Hindlimb muscle (tissue), 1 donor: ENCODE measurements at regions not wholly inside any gene's neighbourhood (a gene's known extent, or its start where the extent isn't known, plus 50 kb on each side); places are given as distances from the start of the nearest gene placed in this dataset.
A peak's percentile ranks its signal among the peaks of the same experiment; 100 is the strongest.
"Not testable (repeated sequence)": the region's sequence is repeated elsewhere in the genome, so short reads cannot be mapped to it uniquely, and the experiment has no call there.

Experiments
- DNase-seq: peaks from one replicate; pipeline ENCODE4 v3.0.0-alpha.2; 2013

DNA sequence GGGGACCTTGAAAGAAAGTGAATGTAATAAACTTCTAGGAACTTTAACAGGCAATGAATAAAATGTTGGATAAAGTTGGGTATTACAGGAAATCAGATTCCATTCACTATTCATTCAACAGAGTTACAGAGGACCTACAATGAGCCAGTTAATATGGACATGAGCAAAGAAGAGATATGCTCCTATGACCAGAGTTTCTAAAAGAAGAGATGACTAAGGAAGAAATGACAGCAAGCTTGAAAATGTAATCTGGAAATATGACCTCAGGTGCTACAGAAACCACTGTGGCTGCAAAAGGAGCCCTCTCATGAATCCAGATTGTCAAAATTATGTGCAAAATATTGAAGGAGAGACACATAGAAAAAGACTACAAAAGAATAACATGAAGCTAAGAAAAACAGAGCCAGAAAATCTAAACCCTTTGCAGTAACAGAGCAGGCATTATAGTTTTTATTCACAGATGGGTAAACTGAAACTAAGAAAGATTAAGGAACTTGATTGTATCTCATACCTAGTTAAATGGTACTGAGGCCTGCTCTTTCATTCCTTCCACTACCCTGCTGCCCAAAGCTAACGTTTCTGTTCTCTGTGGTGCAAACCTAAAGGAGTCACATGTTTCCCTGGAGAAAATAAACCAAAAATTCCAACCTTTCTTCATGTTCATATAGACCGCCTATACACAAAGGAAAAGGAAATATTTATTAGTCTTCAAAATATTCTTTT, 378.3 kb downstream of the GBA3 start:
- DNase-seq, result no peak

DNA sequence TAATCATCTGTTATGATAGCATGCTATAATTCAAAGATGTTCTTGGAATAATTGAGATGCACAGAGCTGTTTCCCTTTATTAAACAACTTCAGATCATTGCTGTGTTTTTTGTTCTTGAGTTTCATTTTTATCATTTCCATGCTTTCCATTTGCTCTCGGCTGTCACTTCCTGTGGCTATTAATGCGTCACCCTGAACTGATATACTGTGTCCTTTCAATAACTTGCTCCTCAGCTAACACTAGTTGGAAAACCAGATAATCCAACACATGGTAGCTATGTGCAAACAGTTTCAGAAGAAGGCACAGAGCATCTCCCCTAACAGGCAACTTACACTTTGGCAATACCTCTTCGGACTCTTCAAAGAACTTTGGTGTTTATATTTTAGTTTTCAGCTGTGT, 376.0 kb downstream of the GBA3 start:
- no peak for DNase-seq

DNA sequence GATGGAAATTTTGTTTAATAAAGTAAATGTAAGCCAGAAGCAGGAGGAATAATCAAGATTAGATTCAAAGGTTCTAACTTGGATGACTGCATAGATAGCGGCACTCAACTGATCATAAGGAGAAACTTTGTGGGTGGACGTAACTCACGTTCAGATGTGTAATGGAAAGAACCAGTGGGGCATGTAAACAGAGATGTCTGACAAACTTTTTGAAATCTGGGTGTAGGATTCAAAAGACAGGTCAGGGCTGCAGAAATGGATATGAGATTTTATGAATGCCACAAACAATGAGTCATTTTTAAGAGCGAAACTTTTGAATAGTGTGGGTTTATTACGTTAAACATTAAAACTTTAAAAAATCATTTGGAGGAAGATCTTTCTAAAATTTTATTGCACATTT, 375.6 kb downstream of the GBA3 start:
- no peak for DNase-seq

DNA sequence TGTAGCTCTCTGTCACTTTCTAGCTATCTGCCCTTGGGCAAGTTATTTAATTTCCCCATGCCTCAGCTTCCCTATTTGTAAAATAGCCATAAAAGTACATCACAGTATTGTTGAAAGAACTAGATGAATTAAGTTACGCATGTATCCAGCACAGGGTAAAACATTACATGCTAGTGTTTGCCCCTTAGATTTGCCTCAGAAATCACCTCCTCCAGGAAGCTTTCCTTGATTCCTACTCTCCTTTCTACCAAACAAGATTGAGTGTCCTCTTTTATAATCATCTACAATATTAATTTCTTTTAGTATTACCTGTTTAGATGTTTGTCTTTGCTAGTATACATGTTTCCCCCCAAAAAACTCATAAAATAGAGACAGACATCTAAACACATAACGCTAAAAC, 369.5 kb downstream of the GBA3 start:
- DNase-seq, result no peak

DNA sequence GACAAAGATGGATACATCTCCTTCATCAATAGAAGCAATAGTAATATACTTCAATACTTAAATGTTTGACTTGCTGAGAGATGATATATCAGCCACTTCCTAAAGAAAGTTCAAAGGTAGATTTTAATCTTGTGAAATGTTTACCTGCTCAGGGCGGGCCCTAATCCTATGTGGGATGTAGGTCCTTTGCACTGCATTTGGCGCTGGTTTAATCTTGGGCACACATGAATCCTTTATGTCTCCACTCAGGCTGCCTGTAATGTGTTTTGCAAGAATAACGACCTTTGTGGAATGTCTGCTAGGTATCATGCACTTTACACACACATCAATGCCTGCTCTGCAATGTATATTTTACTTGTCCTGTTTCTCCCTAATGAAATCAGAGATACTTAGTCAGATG, 368.7 kb downstream of the GBA3 start:
- DNase-seq, result no peak

DNA sequence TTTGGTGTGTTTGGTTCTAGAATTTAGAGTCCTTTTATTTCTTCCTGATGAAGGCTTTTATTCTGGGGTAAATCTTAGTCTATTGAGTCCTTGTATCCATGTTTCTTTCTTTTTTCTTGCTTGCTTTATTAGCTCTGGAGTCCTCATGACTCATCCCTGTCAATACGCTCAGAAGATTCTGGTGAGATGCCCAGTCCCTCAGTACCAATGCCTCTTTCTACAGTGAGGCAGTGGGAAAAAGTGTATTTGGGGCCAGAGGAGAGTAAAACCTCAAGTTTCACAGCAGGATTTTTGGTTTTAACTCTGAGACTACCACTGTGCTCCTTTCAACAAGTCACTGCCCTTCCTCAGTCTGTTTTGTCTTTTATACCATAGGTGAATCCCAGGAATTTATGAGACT, 368.0 kb downstream of the GBA3 start:
- peak; percentile 21 for DNase-seq

DNA sequence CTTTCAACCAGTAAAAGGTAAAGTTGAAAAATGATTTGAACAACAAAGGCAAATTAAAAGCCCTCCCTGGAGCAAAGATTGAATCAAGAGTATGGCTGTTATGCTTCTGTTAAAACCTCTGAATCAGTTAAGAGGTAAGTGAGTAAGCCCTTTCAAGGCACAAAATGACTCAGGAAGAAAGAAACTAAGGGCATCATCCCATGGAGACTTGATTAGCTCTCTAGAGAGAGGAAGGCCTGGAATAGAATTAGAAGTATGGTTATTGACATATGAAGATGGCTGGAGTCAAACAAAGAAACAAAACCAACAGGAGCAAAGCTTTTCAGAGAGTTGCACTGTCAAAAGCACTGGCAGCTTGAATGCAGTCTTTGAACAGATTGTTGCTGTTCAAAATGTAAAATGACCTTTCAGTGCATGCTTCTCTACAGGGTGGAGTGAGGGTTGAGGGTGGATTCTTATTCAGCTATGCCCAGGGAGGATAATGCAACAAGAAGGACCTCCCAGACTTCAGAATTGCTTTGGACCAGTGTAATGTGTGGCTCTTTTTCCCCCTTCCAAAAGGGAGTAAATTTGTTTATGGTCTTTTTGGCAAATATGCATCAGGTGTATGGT, 365.5 kb downstream of the GBA3 start:
- DNase-seq, result no peak

DNA sequence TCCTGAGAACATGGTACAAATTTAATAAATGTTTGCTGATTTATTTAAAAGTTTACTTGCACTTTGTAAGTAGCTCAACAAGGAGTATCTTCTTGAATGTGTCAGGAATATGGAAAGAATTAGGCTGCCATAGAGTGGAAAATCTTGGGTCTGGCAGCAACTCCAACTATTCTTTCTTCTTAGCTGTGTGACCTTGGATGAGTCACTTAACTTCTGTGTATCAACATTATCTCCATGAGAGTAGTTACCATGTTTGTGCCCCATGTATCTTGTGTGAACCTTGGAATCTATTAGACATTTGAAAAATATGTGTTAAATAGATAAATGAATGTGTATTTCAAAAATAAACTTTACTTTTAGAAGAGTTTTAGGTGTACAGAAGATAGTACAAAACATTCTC, 348.8 kb downstream of the GBA3 start:
- DNase-seq, result no peak

DNA sequence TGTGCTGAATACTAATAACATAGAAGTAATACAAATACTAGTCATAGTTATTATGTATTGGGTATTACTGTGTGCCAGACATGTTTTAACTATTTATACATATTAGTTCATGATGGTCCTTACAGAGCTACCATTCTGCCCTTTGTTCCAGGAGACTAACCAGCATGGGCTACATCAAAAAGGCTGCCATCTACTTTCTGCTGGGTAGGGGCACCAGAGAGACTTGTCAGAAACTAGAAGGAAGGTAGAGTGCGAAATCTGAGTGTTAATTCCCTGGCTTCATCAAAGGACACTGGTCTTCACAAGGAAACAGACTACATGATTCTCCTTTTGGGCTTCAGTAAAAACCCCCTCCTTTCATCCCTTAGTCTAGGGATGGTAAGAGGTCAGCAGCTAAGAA, 347.8 kb downstream of the GBA3 start:
- DNase-seq, result no peak

DNA sequence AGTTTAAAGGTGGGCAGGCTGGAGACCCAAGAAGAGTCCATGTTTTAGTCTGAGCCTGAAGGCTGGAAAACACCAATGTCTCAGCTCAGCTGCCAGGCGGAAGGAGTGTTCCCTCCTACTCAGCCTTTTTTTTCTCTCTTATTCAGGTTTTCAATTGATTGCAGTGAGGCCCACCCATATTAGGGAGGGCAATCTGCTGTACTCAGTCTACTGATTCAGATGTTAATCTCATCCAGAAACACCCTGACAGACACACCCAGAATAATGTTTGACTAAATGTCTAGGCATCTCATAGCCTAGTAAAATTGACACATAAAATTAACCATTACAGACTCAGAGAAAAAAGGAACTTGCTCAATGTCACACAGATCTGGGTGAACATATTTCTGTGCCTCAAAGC, 347.1 kb downstream of the GBA3 start:
- DNase-seq, result no peak

DNA sequence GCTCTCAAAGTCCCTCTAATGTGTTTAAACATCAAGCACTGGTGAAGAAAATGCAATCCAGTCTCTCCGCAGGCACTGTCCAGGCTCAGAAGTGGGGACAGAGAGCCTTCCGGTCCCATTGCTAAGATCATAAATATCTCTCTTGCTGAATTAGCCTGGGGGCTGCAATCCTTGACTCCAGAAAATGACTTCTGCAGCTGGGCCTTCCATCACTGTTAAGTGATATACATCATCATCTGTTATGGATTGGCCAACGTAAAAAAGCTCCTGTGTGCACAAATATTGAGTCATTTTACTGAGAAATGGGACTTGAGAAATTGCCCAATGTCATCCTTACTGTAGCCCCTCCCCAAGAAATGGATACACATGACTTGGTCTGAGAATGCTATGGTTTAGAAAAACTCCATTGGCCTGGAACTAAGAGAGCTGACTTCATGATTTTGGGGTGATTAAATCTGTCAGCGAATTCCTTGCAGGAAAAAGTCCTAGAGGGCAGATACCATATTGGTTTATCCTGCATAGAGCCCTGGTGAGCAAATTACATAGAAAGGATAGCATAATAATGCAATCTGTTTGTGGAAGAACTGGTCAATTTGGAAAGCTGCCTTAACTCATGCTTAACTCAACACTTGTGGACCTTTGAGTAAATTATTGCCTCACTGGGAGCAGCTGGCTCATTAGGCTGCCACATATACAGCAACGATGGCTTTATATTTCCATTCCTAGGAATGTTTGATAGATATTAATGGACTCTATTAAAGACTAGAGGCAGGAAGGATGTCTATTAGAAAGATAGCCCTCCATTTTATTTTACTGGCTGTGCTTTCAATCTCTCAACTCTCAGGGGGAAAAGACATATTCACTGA, 346.1 kb downstream of the GBA3 start:
- DNase-seq, result no peak

DNA sequence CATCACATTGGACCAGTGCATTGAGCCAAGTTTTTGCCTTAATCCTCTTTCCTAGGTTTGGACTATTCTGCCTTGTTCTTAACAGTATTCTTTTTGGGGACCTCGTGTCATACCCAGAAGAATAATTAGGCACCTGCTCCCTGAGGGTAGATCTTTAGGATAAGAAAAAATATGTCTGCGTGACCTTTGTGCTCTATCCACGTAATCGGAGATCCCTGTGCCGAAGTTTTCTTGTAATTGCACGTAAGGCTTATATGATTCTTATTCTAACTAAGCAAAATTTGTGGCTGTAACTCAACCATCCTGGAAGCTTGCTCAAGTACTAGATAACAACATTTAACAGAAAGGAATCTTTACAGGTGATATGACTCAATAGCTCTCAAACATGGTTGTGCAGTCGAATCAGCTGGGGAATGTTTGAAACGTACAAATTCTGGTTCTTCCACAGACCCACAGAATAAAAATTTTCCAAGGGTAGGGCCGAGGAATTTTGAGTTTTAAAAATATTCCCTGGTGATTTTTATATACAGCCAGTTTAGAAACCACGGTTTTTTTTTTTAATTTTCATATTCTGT, 344.3 kb downstream of the GBA3 start:
- no peak for DNase-seq

DNA sequence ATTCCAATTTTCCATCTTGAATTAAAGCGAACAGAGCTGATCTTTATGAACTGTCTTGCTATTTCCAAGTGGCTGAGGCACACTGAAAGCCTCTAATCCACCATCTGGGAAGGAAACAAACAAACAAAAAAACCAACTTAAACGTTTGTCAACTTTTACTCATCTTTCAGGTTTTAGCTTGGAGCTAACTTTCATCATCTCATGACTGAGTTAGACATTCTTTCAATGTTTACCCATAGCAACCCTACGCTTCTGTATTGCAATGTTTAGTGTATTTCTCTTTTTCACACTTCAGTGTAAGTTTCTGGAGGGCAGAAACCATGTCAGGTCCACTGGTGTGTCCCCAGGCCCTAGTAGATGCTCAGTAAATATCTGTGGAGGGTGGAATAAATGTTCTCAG, 343.8 kb downstream of the GBA3 start:
- no peak for DNase-seq

DNA sequence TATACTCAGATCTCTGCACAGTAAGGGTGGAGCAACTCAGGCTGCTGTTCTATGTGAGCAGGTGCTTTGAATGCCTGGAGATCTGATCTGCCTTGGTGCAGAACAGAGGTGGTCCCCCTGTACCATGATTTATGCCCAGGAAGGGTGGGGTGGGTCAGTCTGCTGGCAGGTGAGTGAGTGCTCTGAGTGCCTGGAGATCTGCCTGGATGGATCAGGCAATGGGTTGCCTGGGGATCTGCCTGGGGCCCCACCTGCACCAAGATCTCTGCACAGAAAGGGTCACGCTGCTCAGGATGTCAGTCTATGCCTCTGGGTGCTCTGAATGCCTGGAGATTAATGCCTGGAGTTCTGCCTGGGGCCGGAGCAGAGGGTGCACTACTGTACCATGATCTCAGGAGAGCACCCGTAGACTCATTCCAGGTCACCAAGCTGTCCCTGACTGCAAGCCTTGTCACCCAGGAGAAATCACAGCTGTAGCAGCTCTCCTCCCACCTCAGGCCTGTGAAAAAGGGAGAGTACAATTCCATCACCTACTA, 342.9 kb downstream of the GBA3 start:
- no peak for DNase-seq

DNA sequence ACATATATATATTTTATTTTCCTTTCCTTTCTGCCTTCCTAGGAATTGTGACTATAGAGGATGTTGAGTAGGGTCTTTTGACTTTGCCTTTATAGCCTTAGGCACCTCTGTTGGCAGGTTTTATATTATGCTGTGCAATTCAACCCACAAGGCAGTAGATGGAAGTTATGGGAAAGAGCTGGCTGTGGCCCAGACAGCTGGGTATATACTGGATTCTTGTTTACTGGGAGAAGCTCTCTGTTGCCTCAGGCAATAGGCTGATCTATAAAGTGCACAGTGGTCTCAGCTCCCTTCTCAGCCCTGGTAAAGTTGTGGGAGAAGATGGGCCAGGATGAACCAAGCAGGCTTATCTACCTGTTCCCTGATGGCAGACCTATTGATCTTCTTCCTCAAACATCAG, 342.0 kb downstream of the GBA3 start:
- no peak for DNase-seq

DNA sequence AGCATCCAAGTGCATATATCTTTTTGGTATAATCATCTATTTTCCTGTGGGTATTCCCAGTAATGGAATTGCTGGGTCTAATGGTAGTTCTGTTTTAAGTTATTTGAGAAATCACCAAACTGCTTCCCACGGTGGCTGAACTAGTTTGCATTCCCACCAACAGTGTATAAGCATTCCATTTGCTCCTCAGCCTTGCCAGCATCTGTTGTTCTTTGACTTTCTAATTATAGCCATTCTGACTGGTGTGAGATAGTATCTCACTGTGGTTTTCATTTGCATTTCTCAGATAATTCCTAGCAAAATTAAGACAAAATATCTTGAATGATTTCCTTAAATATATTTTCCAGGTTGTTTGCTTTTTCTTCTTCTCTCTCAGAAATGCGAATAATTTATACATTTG, 341.1 kb downstream of the GBA3 start:
- no peak for DNase-seq

DNA sequence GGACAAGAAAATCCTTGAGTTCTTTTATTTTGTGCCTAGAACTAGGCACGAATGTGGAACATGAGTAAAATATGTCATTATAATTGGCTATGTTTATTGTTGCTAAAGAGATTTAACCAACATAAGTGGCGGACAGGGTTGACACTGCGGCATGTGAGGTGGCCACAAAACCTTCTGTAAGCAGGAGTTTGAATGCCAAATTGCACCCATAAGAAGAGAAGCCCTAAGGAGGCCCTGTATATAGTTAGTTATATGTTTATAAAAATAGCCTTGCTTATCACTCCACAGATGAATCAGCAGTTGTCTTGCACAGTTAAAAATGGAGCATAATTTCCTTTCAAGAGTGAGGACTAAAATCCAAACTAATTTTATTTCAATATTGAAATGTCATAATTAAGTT, 336.1 kb downstream of the GBA3 start:
- no peak for DNase-seq

DNA sequence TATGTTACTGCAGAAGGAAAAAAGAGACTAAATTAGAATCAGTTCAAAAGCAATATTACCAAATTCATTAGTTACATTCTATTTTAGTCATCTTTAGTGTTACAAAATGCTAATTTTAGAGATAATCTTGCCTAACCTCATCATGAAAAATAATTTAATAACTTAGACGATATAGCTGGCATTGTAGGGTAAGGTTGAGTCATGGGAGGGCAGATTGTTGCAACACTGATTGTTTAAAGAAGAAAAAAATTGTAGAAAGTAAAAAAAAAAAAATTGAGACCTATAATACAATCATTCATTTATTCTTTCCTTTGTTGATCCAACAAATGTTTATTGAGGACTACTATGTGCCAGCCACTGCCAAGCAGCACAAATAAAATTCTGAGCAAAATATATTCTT, 330.9 kb downstream of the GBA3 start:
- DNase-seq, result no peak

DNA sequence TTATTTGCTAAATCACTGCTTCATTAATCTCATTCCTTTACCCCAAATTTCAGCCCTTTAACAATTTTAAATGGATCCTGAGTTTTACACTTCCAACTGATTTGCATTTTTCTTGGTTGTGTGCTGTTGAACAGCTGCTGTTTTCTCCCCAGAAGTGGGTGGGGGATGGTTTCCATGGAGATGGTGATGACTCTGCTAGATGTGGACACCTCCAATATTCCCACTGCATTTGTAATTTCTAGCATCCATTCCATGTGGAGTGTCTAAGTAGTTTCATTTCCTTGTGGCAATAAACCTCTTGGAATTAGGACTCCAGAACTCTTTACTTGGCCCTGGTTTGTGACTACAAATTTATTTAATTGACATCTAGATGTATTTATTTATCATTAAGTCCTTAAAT, 330.4 kb downstream of the GBA3 start:
- no peak for DNase-seq

DNA sequence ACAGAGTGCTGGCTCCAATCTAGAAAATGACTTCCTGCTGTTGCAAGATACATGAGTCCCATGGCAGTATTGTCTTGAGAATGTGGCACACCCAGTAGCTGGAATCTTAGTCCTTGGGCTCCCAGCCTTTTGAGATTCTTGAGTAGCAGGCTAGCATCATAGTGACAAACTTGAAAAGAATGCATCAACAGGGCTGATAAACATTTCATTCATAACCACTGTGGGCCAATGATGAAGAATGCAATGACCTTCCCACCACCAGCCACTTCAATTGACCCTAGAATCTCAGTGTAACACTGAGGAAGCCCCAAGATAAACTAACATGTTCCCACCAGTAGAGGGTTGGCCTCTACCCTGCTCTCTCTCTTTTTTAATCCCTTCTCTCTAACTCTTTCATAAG, 329.3 kb downstream of the GBA3 start:
- no peak for DNase-seq

DNA sequence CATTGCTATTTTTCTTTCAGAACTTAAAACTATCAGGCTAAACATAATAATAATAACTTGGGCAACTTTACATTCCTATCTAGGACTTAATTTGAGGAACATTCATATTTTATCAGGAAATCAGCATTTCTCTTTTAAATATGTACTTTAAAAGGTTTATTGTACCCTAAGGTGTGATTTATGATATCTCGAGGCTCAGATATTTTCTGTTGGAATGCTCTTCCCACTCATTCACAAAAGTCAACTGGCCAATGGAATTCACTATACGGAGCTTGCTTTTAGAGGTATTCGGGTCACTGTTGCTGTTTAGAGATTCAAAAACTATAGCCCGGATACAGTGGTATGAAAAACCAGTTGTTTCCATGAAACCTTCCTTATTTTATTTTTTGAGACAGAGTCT, 328.3 kb downstream of the GBA3 start:
- no peak for DNase-seq

DNA sequence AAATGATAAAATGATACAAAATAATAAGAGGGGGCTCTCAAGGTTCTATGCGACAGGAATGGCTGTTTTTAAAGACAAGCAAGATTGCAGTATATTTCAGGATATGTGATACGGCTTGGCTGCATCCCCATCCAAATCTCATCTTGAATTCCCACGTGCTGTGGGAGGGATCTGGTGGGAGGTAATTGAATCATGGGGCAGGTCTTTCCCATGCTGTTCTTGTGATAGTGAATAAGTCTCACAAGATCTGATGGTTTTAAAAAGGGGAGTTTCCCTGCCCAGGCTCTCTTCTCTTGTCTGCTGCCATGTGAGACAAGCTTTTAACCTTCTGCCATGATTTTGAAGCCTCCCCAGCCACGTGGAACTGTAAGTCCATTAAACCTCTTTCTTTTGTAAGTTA, 327.7 kb downstream of the GBA3 start:
- not testable (repeated sequence) for DNase-seq

DNA sequence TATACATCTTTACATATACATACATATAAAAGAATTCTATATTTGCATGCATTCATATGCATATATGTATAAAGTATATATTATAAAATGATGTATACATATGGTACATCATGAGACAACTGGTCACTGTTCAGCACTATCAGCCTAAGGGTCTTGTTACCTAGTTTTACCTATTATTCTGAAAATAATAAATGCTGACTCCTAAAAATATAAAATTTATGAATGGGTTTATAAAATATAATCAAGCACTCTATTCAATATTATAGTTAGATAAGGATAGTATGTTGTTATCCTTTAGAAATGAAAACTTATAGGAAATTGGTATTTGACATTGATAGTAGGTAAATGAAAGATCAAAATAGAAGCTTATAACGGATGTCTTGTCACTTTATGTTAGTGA, 324.2 kb downstream of the GBA3 start:
- no peak for DNase-seq
